ENCODE measurements at regions not wholly inside any gene's neighbourhood (a gene's known extent, or its start where the extent isn't known, plus 50 kb on each side); places are given as distances from the start of the nearest gene placed in this dataset.
A peak's percentile ranks its signal among the peaks of the same experiment; 100 is the strongest.

GRCh38 chr12:17371491-17372215 is 718.3 kb downstream of the RERGL start:
- DNase-seq, result no peak
- in situ Hi-C loops (cut with MboI; ENCODE audit: low pct_unique_long_range_greater_than_20kb, low sequenced_read_pairs), result no loop called here

DNA sequence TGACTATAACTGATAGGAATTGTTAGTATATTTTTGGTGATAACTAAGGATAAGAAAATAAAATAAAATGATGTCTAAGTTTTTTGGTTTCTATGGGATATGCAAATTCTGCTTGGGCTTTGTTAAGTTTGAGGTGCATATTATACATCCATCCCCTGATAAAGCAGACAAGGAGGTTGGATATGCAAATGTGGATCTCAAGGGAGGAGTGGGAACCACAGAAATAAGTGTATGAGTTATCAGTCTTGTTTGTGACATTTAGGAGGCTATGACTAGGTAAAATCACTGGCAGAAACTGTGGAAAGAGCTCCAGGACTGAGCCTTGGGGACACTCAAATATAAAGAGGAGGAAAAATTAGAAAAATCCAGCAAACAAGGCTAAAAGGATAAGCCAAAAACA is 719.4 kb downstream of the RERGL start:
- DNase-seq, result no peak
- in situ Hi-C loops (cut with MboI; ENCODE audit: low pct_unique_long_range_greater_than_20kb, low sequenced_read_pairs), result no loop called here

DNA sequence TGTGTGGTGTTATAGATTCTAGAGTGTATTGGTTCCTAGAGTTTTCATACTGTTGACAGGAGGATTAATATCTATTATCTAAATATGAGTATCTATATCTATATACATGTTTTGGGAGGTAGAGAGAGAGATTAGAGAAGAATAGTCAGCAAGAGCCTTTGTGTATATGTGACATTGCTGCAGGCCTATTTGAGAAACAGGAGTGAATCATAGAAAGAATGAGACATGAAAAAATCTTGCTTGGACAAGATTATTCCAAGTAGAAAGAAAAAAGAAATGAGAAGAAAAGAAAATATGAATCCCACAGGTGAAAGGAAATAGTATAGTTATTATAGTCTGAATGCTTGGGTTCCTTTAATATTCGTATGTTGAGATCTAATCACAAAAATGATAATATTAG is 720.4 kb downstream of the RERGL start:
- DNase-seq, result no peak
- in situ Hi-C loops (cut with MboI; ENCODE audit: low pct_unique_long_range_greater_than_20kb, low sequenced_read_pairs), result no loop called here

DNA sequence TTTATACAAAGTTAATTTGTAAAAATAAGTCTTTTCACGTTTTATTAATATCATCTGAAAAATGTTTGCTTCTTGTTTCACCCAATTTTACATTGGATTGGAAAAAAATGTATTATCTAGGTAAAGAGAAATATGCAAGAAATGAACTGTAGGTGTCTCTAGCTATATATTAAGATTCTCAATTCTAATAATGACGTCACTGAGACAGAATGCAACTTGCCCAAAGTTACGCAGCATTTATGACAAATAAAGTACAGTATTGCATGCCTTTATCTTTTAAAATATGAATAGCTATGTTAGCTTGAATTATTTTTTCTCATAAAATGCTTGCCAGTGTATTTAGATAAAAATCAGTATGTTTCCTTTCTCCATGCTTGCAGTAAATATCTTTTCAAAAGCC is 728.8 kb downstream of the RERGL start:
- no peak for DNase-seq
- in situ Hi-C loops (cut with MboI; ENCODE audit: low pct_unique_long_range_greater_than_20kb, low sequenced_read_pairs), result no loop called here

GRCh38 chr12:17358835-17359234 is 731.2 kb downstream of the RERGL start:
- no peak for DNase-seq
- in situ Hi-C loops (cut with MboI; ENCODE audit: low pct_unique_long_range_greater_than_20kb, low sequenced_read_pairs), result no loop called here

GRCh38 chr12:17357396-17357795 is 732.6 kb downstream of the RERGL start:
- no peak for DNase-seq
- in situ Hi-C loops (cut with MboI; ENCODE audit: low pct_unique_long_range_greater_than_20kb, low sequenced_read_pairs), result no loop called here

GRCh38 chr12:17352164-17352563 is 737.8 kb downstream of the RERGL start:
- DNase-seq, result no peak
- in situ Hi-C loops (cut with MboI; ENCODE audit: low pct_unique_long_range_greater_than_20kb, low sequenced_read_pairs), result no loop called here

- no peak for DNase-seq
- in situ Hi-C loops (cut with MboI; ENCODE audit: low pct_unique_long_range_greater_than_20kb, low sequenced_read_pairs), result no loop called here
Observed at GRCh38 chr12:17348311-17348710, 741.7 kb downstream of the RERGL start.

- no peak for DNase-seq
- in situ Hi-C loops (cut with MboI; ENCODE audit: low pct_unique_long_range_greater_than_20kb, low sequenced_read_pairs), result no loop called here
Observed at GRCh38 chr12:17344649-17345048, 738.7 kb upstream of the LMO3 start.

DNA sequence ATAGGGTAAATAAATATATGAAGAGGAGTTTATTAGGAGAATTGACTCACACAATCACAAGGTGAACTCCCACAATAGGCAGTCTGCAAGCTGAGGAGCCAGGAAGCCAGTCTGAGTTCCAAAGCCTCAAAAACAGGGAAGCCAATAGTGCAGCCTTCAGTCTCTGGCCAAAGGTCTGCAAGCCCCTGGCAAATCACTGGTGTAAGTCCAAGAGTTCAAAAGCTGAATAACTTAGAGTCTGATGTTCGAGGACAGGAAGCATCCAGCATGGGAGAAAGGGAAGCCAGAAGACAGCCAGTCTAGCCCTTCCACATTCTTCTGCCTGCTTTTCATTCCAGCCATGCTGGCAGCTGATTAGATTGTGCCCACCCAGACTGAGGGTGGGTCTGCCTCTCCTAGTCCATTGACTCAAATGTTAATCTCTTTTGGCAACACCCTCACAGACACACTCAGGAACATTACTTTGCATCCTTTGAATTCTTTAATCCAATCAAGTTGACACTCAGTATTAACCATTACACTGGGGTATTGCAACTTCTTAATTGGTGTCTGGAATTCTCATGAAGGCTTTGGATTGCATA is 736.5 kb upstream of the LMO3 start:
- in situ Hi-C loops (cut with MboI; ENCODE audit: low pct_unique_long_range_greater_than_20kb, low sequenced_read_pairs), result no loop called here
- DNase-seq, result no peak

GRCh38 chr12:17335487-17335886 is 729.5 kb upstream of the LMO3 start:
- in situ Hi-C loops (cut with MboI; ENCODE audit: low pct_unique_long_range_greater_than_20kb, low sequenced_read_pairs), result no loop called here
- no peak for DNase-seq

GRCh38 chr12:17334784-17335183 is 728.8 kb upstream of the LMO3 start:
- in situ Hi-C loops (cut with MboI; ENCODE audit: low pct_unique_long_range_greater_than_20kb, low sequenced_read_pairs), result no loop called here
- DNase-seq, result no peak

DNA sequence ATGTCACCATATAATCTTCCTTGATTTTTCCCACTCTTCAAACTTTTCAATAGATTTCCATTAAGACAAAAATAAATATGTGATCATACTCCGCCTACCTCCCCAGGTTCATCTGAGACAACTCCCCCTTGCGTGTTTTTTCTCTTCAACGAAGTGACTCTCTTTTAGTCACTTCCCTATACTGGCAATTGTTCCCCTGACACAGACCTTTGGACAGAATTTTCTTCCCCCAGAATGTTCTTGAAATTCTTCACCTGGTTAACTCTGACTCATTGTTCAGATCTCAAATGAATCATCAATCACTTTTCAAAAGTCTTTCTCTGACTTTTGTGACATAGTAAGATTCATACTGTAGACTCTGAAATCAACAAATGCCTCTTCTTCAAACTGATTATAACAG is 727.3 kb upstream of the LMO3 start:
- no peak for DNase-seq

GRCh38 chr12:17326649-17327048 is 720.7 kb upstream of the LMO3 start:
- no peak for DNase-seq
- in situ Hi-C loops (cut with MboI; ENCODE audit: low pct_unique_long_range_greater_than_20kb, low sequenced_read_pairs), result no loop called here

More for the DNA sequence above, 727.3 kb upstream of the LMO3 start:
- in situ Hi-C loops (cut with MboI; ENCODE audit: low pct_unique_long_range_greater_than_20kb, low sequenced_read_pairs), result no loop called here

DNA sequence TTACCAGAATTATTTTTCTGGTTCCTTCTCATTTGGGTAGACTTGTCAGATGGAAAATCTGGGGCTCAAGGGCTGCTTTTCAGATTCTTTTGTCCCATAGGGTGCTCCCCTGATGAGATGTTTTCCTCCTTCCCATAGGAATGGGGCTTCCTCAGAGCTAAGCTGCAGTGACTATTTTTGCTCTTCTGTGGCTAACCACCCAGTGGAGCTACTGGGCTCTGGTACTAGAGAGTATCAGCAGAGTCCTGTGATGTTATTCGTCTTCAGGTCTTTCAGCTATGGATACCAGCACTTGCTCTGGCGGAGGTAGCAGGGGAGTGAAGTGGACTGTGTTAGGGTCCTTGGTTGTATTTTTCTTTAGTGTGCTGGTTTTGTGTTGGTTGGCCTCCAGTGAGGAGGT is 716.1 kb upstream of the LMO3 start:
- DNase-seq, result no peak
- in situ Hi-C loops (cut with MboI; ENCODE audit: low pct_unique_long_range_greater_than_20kb, low sequenced_read_pairs), result no loop called here

DNA sequence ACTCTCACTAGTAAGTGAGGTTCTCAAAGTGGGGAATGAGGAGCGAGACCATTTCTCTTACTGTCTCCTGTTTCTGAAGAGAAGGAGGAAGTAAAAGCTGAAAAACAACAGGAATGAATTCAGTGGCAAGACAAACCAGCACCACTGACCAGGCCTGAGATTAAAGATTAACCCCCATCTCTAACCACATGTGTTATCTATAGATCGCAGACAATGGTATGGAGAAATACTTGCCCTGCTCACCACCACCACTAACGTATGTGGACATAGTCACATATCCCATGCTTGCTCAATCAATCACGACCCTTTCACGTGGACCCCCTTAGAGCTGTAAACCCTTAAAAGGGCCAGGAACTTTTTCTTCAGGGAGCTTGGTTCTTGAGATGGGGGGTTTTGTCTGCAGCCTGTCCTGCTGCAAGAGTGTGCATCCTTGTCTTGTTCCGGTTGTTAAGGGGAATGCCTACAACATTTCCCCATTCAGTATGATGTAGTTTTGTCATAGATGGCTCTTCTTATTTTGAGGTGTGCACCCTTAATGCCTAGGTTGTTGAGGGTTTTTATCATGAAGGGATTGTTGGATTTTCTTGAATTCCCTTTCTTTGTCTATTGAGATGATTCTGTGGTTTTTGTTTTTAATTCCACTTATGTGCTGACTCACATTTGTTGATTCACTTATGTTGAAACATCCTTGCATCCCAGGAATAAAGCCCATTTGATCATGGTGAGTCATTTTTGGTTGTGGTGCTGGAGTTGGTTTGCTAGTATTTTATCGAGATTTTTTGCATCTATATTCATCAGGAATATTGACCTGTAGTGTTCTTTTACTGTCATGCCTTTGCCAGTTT is 698.8 kb upstream of the LMO3 start:
- in situ Hi-C loops (cut with MboI; ENCODE audit: low pct_unique_long_range_greater_than_20kb, low sequenced_read_pairs), result no loop called here
- DNase-seq, result peak; percentile 92

DNA sequence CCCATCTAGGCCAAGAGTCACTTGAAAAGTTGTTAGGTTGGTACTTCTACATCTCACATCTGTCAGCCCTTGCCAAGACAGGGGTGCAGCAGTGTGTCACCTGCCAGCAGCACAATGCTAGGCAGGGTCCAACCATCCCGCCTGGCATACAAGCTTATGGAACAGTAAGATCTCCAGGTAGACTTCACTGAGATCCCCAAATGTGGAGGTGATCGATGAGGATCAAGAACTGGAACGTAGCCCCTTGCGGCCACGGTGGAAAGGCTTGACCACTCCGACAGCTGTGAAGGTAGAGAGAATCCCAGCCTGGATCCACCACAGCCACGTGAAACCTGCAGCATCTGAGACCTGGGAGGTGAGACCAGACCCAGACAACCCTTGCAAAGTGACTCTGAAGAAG is 696.0 kb upstream of the LMO3 start:
- no peak for DNase-seq
- in situ Hi-C loops (cut with MboI; ENCODE audit: low pct_unique_long_range_greater_than_20kb, low sequenced_read_pairs), result no loop called here

GRCh38 chr12:17301544-17301943 is 695.6 kb upstream of the LMO3 start:
- in situ Hi-C loops (cut with MboI; ENCODE audit: low pct_unique_long_range_greater_than_20kb, low sequenced_read_pairs), result no loop called here

DNA sequence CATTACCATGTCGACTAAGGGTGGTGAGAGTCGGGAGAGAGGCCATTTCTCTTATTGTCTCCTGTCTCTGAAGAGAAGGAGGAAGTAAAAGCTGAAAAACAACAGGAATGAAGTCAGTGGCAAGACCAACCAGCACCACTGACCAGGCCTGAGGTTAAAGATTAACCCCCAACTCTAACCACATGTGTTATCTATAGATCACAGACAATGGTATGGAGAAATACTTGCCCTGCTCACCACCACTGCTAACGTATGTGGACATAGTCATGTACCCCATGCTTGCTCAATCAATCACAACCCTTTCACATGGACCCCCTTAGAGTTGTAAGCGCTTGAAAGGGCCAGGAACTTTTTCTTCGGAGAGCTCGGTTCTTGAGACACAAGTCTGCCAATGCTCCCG is 690.9 kb upstream of the LMO3 start:
- DNase-seq, result peak; percentile 65

More at GRCh38 chr12:17301544-17301943, 695.6 kb upstream of the LMO3 start:
- DNase-seq, result no peak

DNA sequence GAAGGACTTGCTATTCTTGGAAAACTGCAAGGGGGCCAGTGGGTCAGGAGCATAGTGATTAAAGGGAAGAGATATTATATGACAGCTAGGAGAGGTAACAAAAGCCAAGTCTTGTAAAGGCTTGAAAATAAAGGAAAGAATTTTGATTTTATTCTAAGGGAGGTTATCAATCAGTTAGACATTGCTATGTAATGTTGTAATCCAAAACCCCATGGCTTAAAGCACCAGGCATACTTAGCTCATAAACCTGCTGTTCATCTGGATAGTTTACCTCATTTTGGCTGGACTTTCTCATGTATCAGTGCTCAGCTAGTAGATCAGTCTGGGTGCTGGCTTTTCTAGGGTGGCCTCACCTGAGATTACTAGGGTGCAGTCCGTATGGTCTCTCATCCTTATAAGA is 680.9 kb upstream of the LMO3 start:
- in situ Hi-C loops (cut with MboI; ENCODE audit: low pct_unique_long_range_greater_than_20kb, low sequenced_read_pairs), result no loop called here

More for the DNA sequence above, 690.9 kb upstream of the LMO3 start:
- in situ Hi-C loops (cut with MboI; ENCODE audit: low pct_unique_long_range_greater_than_20kb, low sequenced_read_pairs), result no loop called here

More for the DNA sequence above, 680.9 kb upstream of the LMO3 start:
- DNase-seq, result no peak
